ENCODE measurements at regions not wholly inside any gene's neighbourhood (a gene's known extent, or its start where the extent isn't known, plus 50 kb on each side); places are given as distances from the start of the nearest gene placed in this dataset.
"Not testable (repeated sequence)": the region's sequence is repeated elsewhere in the genome, so short reads cannot be mapped to it uniquely, and the experiment has no call there.

DNA sequence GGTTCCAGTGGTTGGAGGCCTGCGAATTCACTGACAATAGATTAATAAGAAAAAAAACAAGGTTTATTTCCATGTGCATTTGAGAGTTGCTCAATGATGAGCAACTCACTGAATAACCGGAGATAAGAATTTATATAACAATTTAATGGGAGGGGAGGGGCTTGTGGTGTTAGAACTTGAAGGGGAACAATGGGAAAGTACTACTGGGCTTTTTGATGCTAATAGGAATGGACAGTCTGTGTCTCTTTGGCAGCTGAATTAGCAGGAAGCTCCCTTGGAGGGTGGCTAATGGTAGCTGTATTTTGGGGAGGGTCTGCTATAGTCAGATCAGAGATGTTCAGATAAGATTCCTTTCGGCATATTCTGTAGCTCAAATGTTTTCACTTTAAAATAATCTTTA lies 62.4 kb upstream of the GMDS start:
- TF ChIP-seq, protein P1, sequence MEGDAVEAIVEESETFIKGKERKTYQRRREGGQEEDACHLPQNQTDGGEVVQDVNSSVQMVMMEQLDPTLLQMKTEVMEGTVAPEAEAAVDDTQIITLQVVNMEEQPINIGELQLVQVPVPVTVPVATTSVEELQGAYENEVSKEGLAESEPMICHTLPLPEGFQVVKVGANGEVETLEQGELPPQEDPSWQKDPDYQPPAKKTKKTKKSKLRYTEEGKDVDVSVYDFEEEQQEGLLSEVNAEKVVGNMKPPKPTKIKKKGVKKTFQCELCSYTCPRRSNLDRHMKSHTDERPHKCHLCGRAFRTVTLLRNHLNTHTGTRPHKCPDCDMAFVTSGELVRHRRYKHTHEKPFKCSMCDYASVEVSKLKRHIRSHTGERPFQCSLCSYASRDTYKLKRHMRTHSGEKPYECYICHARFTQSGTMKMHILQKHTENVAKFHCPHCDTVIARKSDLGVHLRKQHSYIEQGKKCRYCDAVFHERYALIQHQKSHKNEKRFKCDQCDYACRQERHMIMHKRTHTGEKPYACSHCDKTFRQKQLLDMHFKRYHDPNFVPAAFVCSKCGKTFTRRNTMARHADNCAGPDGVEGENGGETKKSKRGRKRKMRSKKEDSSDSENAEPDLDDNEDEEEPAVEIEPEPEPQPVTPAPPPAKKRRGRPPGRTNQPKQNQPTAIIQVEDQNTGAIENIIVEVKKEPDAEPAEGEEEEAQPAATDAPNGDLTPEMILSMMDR (IDR thresholded peaks at IDR 0.05), result no peak
- TF ChIP-seq POLR2A (IDR thresholded peaks at IDR 0.05), result no peak
- no peaks in the 10 kb centered on the region for H3K36me3 ChIP-seq (replicated peaks in 1 of 2)
- 86 to 89% (median 88%) methylated on average over 3 of the region's 3 CpGs for WGBS, 4 donors
- H3K9me3 ChIP-seq (replicated peaks in 1 of 3), result no peaks in the 10 kb centered on the region
- intact Hi-C loops (cut with DNase I), result no loop called here
- DNase-seq, result no peak
- no peak overlapping the region for H3K4me3 ChIP-seq
- H3K27ac ChIP-seq, result no peak overlapping the region
- no peaks in the 10 kb centered on the region for H3K4me1 ChIP-seq (replicated peaks in 1 of 2)
- H3K27me3 ChIP-seq, result no peaks in the 10 kb centered on the region

DNA sequence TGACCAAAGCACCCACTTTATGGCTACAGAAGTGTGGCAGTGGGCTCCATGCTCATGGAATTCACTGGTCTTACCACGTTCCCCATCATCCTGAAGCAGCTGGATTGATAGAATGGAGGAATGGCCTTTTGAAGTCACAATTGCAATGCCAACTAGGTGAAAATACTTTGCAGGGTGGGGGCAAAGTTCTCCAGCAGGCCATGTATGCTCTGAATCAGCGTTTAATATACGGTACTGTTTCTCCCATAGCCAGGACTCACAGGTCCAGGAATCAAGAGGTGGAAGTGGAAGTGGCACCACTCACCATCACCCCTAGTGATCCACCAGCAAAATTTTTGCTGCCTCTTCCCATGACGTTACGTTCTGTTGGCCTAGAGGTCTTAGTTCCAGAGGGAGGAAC lies 60.5 kb upstream of the GMDS start:
- Histone ChIP-seq H3K27me3 (no peaks in the 10 kb centered on the region), H3K27ac (no peak overlapping the region), H3K9me3 (replicated peaks in 1 of 3) (no peaks in the 10 kb centered on the region), H3K4me1 (replicated peaks in 1 of 2) (no peaks in the 10 kb centered on the region), H3K36me3 (replicated peaks in 1 of 2) (no peaks in the 10 kb centered on the region), H3K4me3 (no peak overlapping the region)
- no peak for DNase-seq
- 96 to 100% (median 97%) methylated on average over 5 of the region's 5 CpGs for WGBS, 4 donors
- TF ChIP-seq POLR2A (IDR thresholded peaks at IDR 0.05), result no peak
- intact Hi-C loops (cut with DNase I), result no loop called here

- H3K9me3 ChIP-seq (replicated peaks in 1 of 3); H3K36me3 ChIP-seq (replicated peaks in 1 of 2); H3K4me1 ChIP-seq (replicated peaks in 1 of 2); H3K27me3 ChIP-seq; DNase-seq; intact Hi-C loops (cut with DNase I); H3K27ac ChIP-seq; H3K4me3 ChIP-seq: not testable (repeated sequence)
- WGBS, 4 donors, result 94 to 99% (median 96%) methylated on average over 5 of the region's 5 CpGs
These were observed 57.1 kb upstream of the GMDS start for GRCh38 chr6:2302482-2302881.

- peaks cover 0 to 19% (median 0%) of the 10 kb centered on the region in 3 donors for H3K9me3 ChIP-seq (replicated peaks in 1 of 3)
- TF ChIP-seq POLR2A (IDR thresholded peaks at IDR 0.05), result no peak
- TF ChIP-seq, protein P1 (IDR thresholded peaks at IDR 0.05), result no peak
- DNase-seq, result no peak
- intact Hi-C loops (cut with DNase I), result no loop called here
- H3K36me3 ChIP-seq (replicated peaks in 1 of 2), result no peaks in the 10 kb centered on the region
- no peak overlapping the region for H3K27ac ChIP-seq
- H3K4me1 ChIP-seq (replicated peaks in 1 of 2), result no peaks in the 10 kb centered on the region
- H3K4me3 ChIP-seq, result no peak overlapping the region
- H3K27me3 ChIP-seq, result no peaks in the 10 kb centered on the region
- WGBS, 4 donors, result 91 to 92% (median 91%) methylated on average over 2 of the region's 2 CpGs
These were observed 51.4 kb upstream of the GMDS start for GRCh38 chr6:2296781-2297180.

Small RNA genes lying in the stretch of these regions (small RNA-seq; reads per million reads assigned to genes)
- 0 reads per million in 2 donors for gene HMGN2P28

Measured in adrenal gland (tissue), 9 donors.